ENCODE measurements at regions not wholly inside any gene's neighbourhood (a gene's known extent, or its start where the extent isn't known, plus 50 kb on each side); places are given as distances from the start of the nearest gene placed in this dataset.
A peak's percentile ranks its signal among the peaks of the same experiment; 100 is the strongest.

DNA sequence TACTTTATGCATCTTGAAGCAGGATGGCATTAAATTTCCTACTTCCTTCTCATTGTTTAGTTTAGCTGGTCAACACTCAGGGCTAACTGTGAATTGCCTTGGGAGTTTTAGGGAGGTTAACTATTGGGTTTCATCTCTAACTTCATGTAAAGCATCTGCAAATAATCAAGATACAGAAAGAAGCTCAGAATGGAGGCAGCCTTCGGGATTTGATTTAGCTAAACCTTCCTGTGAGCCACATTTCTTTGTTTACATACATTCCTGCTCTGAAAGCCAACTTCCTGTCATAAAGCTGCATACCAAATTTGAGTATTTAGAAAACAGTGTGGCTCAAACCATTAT lies 131.7 kb upstream of the PCDH18 start:
- no peaks in the 10 kb centered on the region for H4K20me1 ChIP-seq (ENCODE audit: insufficient read depth)
- no peaks in the 10 kb centered on the region for H3K36me3 ChIP-seq (ENCODE audit: low read depth)
- peak overlapping the region; percentile 43 for H3K9ac ChIP-seq
- H3K79me2 ChIP-seq (ENCODE audit: insufficient read depth) = no peaks in the 10 kb centered on the region
- no peaks in the 10 kb centered on the region for H3K9me2 ChIP-seq (ENCODE audit: insufficient read depth)
- H3K4me1 ChIP-seq (ENCODE audit: insufficient read depth) = peaks cover 50% of the 10 kb centered on the region
- peak overlapping the region; percentile 54 for H2AFZ ChIP-seq
- H3K4me3 ChIP-seq = peak overlapping the region; percentile 40
- peak; percentile 75 for DNase-seq
- H3K4me2 ChIP-seq (ENCODE audit: unreplicated experiment) = peak overlapping the region; percentile 49
- H3F3A ChIP-seq (ENCODE audit: insufficient read depth) = peaks cover 56% of the 10 kb centered on the region
- no peaks in the 10 kb centered on the region for H3K9me3 ChIP-seq (ENCODE audit: low read depth)
- in situ Hi-C loops (cut with MboI) = no loop called here
- no peaks in the 10 kb centered on the region for H3K27me3 ChIP-seq (replicated peaks; ENCODE audit: insufficient read depth)
- TF ChIP-seq EZH2 (IDR thresholded peaks at IDR 0.05; ENCODE audit: insufficient read depth, poor library complexity, severe bottlenecking) (no peak), EZH2phosphoT487 (IDR thresholded peaks at IDR 0.05; ENCODE audit: insufficient read depth, low read depth) (no peak)
- 0% methylated on average over 1 of the region's 1 CpG for WGBS, 2 experiments (ENCODE audit: low coverage in 1 of 2, low lambda C conversion rate in 2 of 2, missing lambda C conversion rate in 2 of 2)
- peak overlapping the region; percentile 72 for H3K27ac ChIP-seq

- in situ Hi-C loops (cut with MboI) = no loop called here
- Histone ChIP-seq H2AFZ (peak overlapping the region; percentile 54), H3K27ac (peak overlapping the region; percentile 72), H3K4me2 (ENCODE audit: unreplicated experiment) (peak overlapping the region; percentile 49), H3K9me3 (ENCODE audit: low read depth) (no peaks in the 10 kb centered on the region), H3K79me2 (ENCODE audit: insufficient read depth) (no peaks in the 10 kb centered on the region), H3K9ac (peak overlapping the region; percentile 43), H3F3A (ENCODE audit: insufficient read depth) (peaks cover 60% of the 10 kb centered on the region), H4K20me1 (ENCODE audit: insufficient read depth) (no peaks in the 10 kb centered on the region), H3K27me3 (replicated peaks; ENCODE audit: insufficient read depth) (no peaks in the 10 kb centered on the region), H3K36me3 (ENCODE audit: low read depth) (no peaks in the 10 kb centered on the region), H3K4me1 (ENCODE audit: insufficient read depth) (peaks cover 55% of the 10 kb centered on the region), H3K9me2 (ENCODE audit: insufficient read depth) (no peaks in the 10 kb centered on the region), H3K4me3 (peak overlapping the region; percentile 40)
- DNase-seq = no peak
- 36 to 40% methylated on average over 5 of the region's 5 CpGs for WGBS, 2 experiments (ENCODE audit: low coverage in 1 of 2, low lambda C conversion rate in 2 of 2, missing lambda C conversion rate in 2 of 2)
- no peak for TF ChIP-seq EZH2 (IDR thresholded peaks at IDR 0.05; ENCODE audit: insufficient read depth, poor library complexity, severe bottlenecking)
- TF ChIP-seq EZH2phosphoT487 (IDR thresholded peaks at IDR 0.05; ENCODE audit: insufficient read depth, low read depth) = no peak
Observed at GRCh38 chr4:137663251-137664045, 131.2 kb upstream of the PCDH18 start.

GRCh38 chr4:137661693-137662092 lies 129.4 kb upstream of the PCDH18 start:
- Histone ChIP-seq H2AFZ (no peak overlapping the region), H3K36me3 (ENCODE audit: low read depth) (no peaks in the 10 kb centered on the region), H3K9me2 (ENCODE audit: insufficient read depth) (no peaks in the 10 kb centered on the region), H4K20me1 (ENCODE audit: insufficient read depth) (no peaks in the 10 kb centered on the region), H3F3A (ENCODE audit: insufficient read depth) (peaks cover 60% of the 10 kb centered on the region), H3K27ac (no peak overlapping the region), H3K4me3 (no peak overlapping the region), H3K4me1 (ENCODE audit: insufficient read depth) (peaks cover 63% of the 10 kb centered on the region), H3K27me3 (replicated peaks; ENCODE audit: insufficient read depth) (no peaks in the 10 kb centered on the region), H3K9me3 (ENCODE audit: low read depth) (no peaks in the 10 kb centered on the region), H3K79me2 (ENCODE audit: insufficient read depth) (no peaks in the 10 kb centered on the region), H3K9ac (no peak overlapping the region), H3K4me2 (ENCODE audit: unreplicated experiment) (no peak overlapping the region)
- no peak for DNase-seq
- in situ Hi-C loops (cut with MboI) = no loop called here
- WGBS, 2 experiments (ENCODE audit: low coverage in 1 of 2, low lambda C conversion rate in 2 of 2, missing lambda C conversion rate in 2 of 2) = 94 to 100% methylated on average over 2 of the region's 2 CpGs
- TF ChIP-seq EZH2phosphoT487 (IDR thresholded peaks at IDR 0.05; ENCODE audit: insufficient read depth, low read depth) (no peak), EZH2 (IDR thresholded peaks at IDR 0.05; ENCODE audit: insufficient read depth, poor library complexity, severe bottlenecking) (no peak)

DNA sequence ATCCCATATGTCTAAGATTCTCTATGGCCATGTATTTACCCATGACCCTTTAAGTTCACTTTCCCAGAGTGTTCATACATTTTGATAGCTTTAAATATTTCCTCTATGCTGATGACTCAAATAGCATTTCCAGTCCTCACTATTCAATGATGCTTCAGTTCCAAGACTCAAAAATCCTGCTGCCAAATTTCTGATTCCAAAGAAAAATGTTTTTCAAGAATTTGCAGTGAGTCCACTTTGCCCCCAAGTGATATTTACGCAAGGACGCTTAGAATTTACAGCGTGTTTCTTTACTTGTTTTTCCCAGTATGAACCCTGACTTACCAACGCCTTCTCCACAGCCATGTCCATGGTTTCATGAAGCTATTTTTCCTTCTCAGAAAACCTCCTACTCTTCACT lies 127.9 kb upstream of the PCDH18 start:
- H2AFZ ChIP-seq = peak overlapping the region; percentile 74
- no peaks in the 10 kb centered on the region for H4K20me1 ChIP-seq (ENCODE audit: insufficient read depth)
- DNase-seq = peak; percentile 57
- H3K4me1 ChIP-seq (ENCODE audit: insufficient read depth) = peaks cover 63% of the 10 kb centered on the region
- H3K4me3 ChIP-seq = peak overlapping the region; percentile 26; the same call in 1 of the 2 replicates
- peaks cover 57% of the 10 kb centered on the region for H3F3A ChIP-seq (ENCODE audit: insufficient read depth)
- WGBS, 2 experiments (ENCODE audit: low coverage in 1 of 2, low lambda C conversion rate in 2 of 2, missing lambda C conversion rate in 2 of 2) = 12 to 13% methylated on average over 4 of the region's 4 CpGs
- no peak for TF ChIP-seq EZH2phosphoT487 (IDR thresholded peaks at IDR 0.05; ENCODE audit: insufficient read depth, low read depth)
- TF ChIP-seq EZH2 (IDR thresholded peaks at IDR 0.05; ENCODE audit: insufficient read depth, poor library complexity, severe bottlenecking) = no peak
- no peaks in the 10 kb centered on the region for H3K36me3 ChIP-seq (ENCODE audit: low read depth)
- in situ Hi-C loops (cut with MboI) = no loop called here
- H3K79me2 ChIP-seq (ENCODE audit: insufficient read depth) = no peaks in the 10 kb centered on the region
- peak overlapping the region; percentile 40; the same call in 1 of the 2 replicates for H3K9ac ChIP-seq
- no peaks in the 10 kb centered on the region for H3K9me3 ChIP-seq (ENCODE audit: low read depth)
- no peaks in the 10 kb centered on the region for H3K9me2 ChIP-seq (ENCODE audit: insufficient read depth)
- no peaks in the 10 kb centered on the region for H3K27me3 ChIP-seq (replicated peaks; ENCODE audit: insufficient read depth)
- peak overlapping the region; percentile 51 for H3K4me2 ChIP-seq (ENCODE audit: unreplicated experiment)
- peak overlapping the region; percentile 78 for H3K27ac ChIP-seq

Measured in GM23248 (cell line).